ENCODE measurements at regions not wholly inside any gene's neighbourhood (a gene's known extent, or its start where the extent isn't known, plus 50 kb on each side); places are given as distances from the start of the nearest gene placed in this dataset.

DNA sequence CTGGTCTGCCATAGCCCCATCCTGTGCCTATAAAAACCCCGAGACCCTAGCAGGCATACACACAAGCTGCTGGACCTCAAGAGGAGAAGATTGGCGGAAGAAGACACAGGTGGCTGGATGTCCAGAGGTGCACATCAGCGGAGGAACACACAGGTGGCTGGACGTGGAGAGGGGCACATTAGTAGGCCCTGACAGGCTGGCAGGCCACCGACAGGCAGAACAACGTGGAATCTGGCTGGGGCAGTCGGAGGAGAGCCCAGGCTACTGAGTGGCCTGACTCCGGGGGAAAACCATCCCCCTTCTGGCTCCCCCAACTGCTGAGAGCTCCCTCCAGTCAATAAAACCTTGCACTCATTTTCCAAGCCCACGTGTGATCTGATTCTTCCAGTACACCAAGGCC lies 512.5 kb upstream of the AMOT start:
- no peak for TF ChIP-seq RBFOX2 (IDR thresholded peaks at IDR 0.05; ENCODE audit: low read depth, low read length)
- TF ChIP-seq ZNF263 (CRISPR knock-in tag; IDR thresholded peaks at IDR 0.05; ENCODE audit: borderline replicate concordance), result no peak
- TF ChIP-seq ZNF584 (CRISPR knock-in tag; IDR thresholded peaks at IDR 0.05; ENCODE audit: low read depth), result no peak
- TF ChIP-seq RFX5 (IDR thresholded peaks at IDR 0.05; ENCODE audit: low read depth, low read length), result no peak
- no peak for TF ChIP-seq EZH2 (IDR thresholded peaks at IDR 0.05; ENCODE audit: borderline replicate concordance, low read depth, low read length)
- TF ChIP-seq ZNF384 (IDR thresholded peaks at IDR 0.05; ENCODE audit: low read depth, low read length), result no peak
- TF ChIP-seq CSDE1 (IDR thresholded peaks at IDR 0.05), result no peak
- no peak for TF ChIP-seq JUND (IDR thresholded peaks at IDR 0.05; ENCODE audit: borderline replicate concordance, low read depth, low read length)
- no peak for TF ChIP-seq JUND (tag; IDR thresholded peaks at IDR 0.05; ENCODE audit: borderline replicate concordance, low read depth, low read length)
- no peak for TF ChIP-seq HNRNPK (IDR thresholded peaks at IDR 0.05; ENCODE audit: low read depth, low read length, poor library complexity, severe bottlenecking)
- TF ChIP-seq, protein P1, sequence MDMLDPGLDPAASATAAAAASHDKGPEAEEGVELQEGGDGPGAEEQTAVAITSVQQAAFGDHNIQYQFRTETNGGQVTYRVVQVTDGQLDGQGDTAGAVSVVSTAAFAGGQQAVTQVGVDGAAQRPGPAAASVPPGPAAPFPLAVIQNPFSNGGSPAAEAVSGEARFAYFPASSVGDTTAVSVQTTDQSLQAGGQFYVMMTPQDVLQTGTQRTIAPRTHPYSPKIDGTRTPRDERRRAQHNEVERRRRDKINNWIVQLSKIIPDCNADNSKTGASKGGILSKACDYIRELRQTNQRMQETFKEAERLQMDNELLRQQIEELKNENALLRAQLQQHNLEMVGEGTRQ (CRISPR knock-in tag; IDR thresholded peaks at IDR 0.05), result no peak
- no peak for TF ChIP-seq BRD4 (IDR thresholded peaks at IDR 0.05)
- no peak for TF ChIP-seq KDM1A (IDR thresholded peaks at IDR 0.05)

All from K562 (cell line).